RWPE2 (cell line): ENCODE measurements at regions not wholly inside any gene's neighbourhood (a gene's known extent, or its start where the extent isn't known, plus 50 kb on each side); places are given as distances from the start of the nearest gene placed in this dataset.

ENCODE experiments used
- ATAC-seq: fragments of 200-7000 bp; cut with Tn5 transposase; 3 replicates; pipeline ENCODE4 v1.9.1; 2021; ENCODE audit warnings: low read depth
- DNase-seq: peaks from one replicate; pipeline ENCODE4 v3.0.0-alpha.2; 2020; ENCODE audit warnings: low spot score
- H3K27ac ChIP-seq: fragments of 450-650 bp; 2 replicates; pipeline ENCODE4 v1.5.1; 2017; ENCODE audit warnings: mild to moderate bottlenecking; ENCODE audit not compliant: poor library complexity, severe bottlenecking
- H3K27me3 ChIP-seq: fragments of 250-450 bp; sonication (Bioruptor Pico); 2 replicates; pipeline ENCODE4 v1.5.1; 2021; ENCODE audit warnings: mild to moderate bottlenecking, moderate library complexity; ENCODE audit not compliant: insufficient read depth, poor library complexity, severe bottlenecking
- H3K36me3 ChIP-seq: fragments of 250-450 bp; sonication (Bioruptor Pico); 2 replicates; pipeline ENCODE4 v1.5.1; 2020; ENCODE audit warnings: low read depth, mild to moderate bottlenecking, moderate library complexity
- H3K4me1 ChIP-seq: fragments of 250-450 bp; sonication (Bioruptor Pico); 2 replicates; pipeline ENCODE4 v1.5.1; 2021; ENCODE audit warnings: mild to moderate bottlenecking, moderate library complexity; ENCODE audit not compliant: insufficient read depth, poor library complexity, severe bottlenecking
- H3K4me3 ChIP-seq: fragments of 250-450 bp; sonication (Bioruptor Pico); 2 replicates; pipeline ENCODE4 v1.5.1; 2021; ENCODE audit warnings: mild to moderate bottlenecking, moderate library complexity; ENCODE audit not compliant: severe bottlenecking
- H3K9me3 ChIP-seq: fragments of 250-450 bp; sonication (Bioruptor Pico); 2 replicates; pipeline ENCODE4 v1.5.1; 2021; ENCODE audit warnings: mild to moderate bottlenecking, moderate library complexity; ENCODE audit not compliant: severe bottlenecking
- CTCF ChIP-seq: fragments of 450-650 bp; IDR thresholded peaks from one replicate; pipeline ENCODE4 v1.5.1; 2017; ENCODE audit warnings: mild to moderate bottlenecking, moderate library complexity; ENCODE audit not compliant: poor library complexity, severe bottlenecking

GRCh38 chr2:150190546-150190945, 296.9 kb downstream of the RND3 start:
- no peaks in the 10 kb centered on the region for H3K27me3 ChIP-seq
- ATAC-seq = no peak
- DNase-seq = no peak

GRCh38 chr2:150188800-150189199, 298.7 kb downstream of the RND3 start:
- H3K4me3 ChIP-seq = no peak overlapping the region
- ATAC-seq (no peak), DNase-seq (no peak)
- peak overlapping the region; percentile 70 for H3K27ac ChIP-seq
- H3K36me3 ChIP-seq = no peaks in the 10 kb centered on the region
- no peaks in the 10 kb centered on the region for H3K9me3 ChIP-seq
- H3K27me3 ChIP-seq = no peaks in the 10 kb centered on the region
- TF ChIP-seq CTCF = no peak
- H3K4me1 ChIP-seq = peaks cover 27% of the 10 kb centered on the region

More at GRCh38 chr2:150190546-150190945, 296.9 kb downstream of the RND3 start:
- Histone ChIP-seq H3K9me3 (no peaks in the 10 kb centered on the region), H3K4me3 (no peak overlapping the region), H3K36me3 (no peaks in the 10 kb centered on the region), H3K27ac (peak overlapping the region; percentile 40), H3K4me1 (peaks cover 27% of the 10 kb centered on the region)
- TF ChIP-seq CTCF = no peak

GRCh38 chr2:150188177-150188576, 299.3 kb downstream of the RND3 start:
- no peak overlapping the region for H3K4me3 ChIP-seq
- H3K4me1 ChIP-seq = peaks cover 27% of the 10 kb centered on the region
- H3K36me3 ChIP-seq = no peaks in the 10 kb centered on the region
- ATAC-seq = peak; percentile 89
- H3K27me3 ChIP-seq = no peaks in the 10 kb centered on the region
- peak; percentile 73 for TF ChIP-seq CTCF
- no peak for DNase-seq
- peak overlapping the region; percentile 70 for H3K27ac ChIP-seq
- H3K9me3 ChIP-seq = no peaks in the 10 kb centered on the region

GRCh38 chr2:150182566-150183235, 304.8 kb downstream of the RND3 start:
- Histone ChIP-seq H3K36me3 (no peaks in the 10 kb centered on the region), H3K4me1 (peaks cover 2% of the 10 kb centered on the region), H3K9me3 (no peaks in the 10 kb centered on the region), H3K4me3 (no peak overlapping the region), H3K27me3 (no peaks in the 10 kb centered on the region), H3K27ac (no peak overlapping the region)
- TF ChIP-seq CTCF = no peak
- ATAC-seq (no peak), DNase-seq (no peak)

- H3K4me1 ChIP-seq = no peaks in the 10 kb centered on the region
- ATAC-seq = no peak
- no peaks in the 10 kb centered on the region for H3K27me3 ChIP-seq
- H3K36me3 ChIP-seq = no peaks in the 10 kb centered on the region
- DNase-seq = no peak
- no peak for TF ChIP-seq CTCF
- no peak overlapping the region for H3K4me3 ChIP-seq
- H3K27ac ChIP-seq = no peak overlapping the region
- no peaks in the 10 kb centered on the region for H3K9me3 ChIP-seq
These were observed 308.9 kb downstream of the RND3 start for GRCh38 chr2:150178591-150178990.
